ENCODE measurements at regions not wholly inside any gene's neighbourhood (a gene's known extent, or its start where the extent isn't known, plus 50 kb on each side); places are given as distances from the start of the nearest gene placed in this dataset.

DNA sequence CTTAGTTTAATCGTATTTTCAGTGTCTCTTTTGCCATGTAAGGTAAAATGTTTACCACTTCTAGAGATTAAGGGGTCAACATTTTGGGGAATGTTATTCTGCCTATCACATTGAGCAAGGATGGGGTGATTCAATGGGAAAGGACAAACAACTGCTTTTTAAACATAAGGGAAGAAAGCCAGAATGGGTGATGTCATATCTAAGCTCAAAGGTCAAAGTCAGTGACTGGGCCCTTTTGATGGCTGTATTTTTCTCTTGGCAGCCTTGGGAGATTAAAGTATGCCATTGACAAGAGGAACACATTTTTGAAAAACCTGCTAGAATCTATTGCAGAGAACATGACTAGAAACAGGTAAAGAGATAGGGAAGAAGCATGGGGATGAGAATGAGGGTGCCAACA is 477.3 kb upstream of the IRAK1BP1 start:
- TF ChIP-seq HNF4A (conservative IDR thresholded peaks at IDR 0.05) (peak; percentile 90 to 92), RAD21 (IDR thresholded peaks at IDR 0.05) (peak in 1 of 2 donors; percentile 30), YY1 (IDR thresholded peaks at IDR 0.05) (peak; percentile 67), SP1 (IDR thresholded peaks at IDR 0.05) (peak; percentile 67), JUND (IDR thresholded peaks at IDR 0.05) (peak; percentile 94 to 96), EGR1 (IDR thresholded peaks at IDR 0.05; ENCODE audit: low read depth in 2 of 2) (no peak), TAF1 (conservative IDR thresholded peaks at IDR 0.05) (no peak), HNF4G (IDR thresholded peaks at IDR 0.05) (peak; percentile 68), RXRA (IDR thresholded peaks at IDR 0.05) (peak; percentile 29 to 59)
- TF ChIP-seq, protein P1, sequence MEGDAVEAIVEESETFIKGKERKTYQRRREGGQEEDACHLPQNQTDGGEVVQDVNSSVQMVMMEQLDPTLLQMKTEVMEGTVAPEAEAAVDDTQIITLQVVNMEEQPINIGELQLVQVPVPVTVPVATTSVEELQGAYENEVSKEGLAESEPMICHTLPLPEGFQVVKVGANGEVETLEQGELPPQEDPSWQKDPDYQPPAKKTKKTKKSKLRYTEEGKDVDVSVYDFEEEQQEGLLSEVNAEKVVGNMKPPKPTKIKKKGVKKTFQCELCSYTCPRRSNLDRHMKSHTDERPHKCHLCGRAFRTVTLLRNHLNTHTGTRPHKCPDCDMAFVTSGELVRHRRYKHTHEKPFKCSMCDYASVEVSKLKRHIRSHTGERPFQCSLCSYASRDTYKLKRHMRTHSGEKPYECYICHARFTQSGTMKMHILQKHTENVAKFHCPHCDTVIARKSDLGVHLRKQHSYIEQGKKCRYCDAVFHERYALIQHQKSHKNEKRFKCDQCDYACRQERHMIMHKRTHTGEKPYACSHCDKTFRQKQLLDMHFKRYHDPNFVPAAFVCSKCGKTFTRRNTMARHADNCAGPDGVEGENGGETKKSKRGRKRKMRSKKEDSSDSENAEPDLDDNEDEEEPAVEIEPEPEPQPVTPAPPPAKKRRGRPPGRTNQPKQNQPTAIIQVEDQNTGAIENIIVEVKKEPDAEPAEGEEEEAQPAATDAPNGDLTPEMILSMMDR (IDR thresholded peaks at IDR 0.05; ENCODE audit: low read depth, low read length, missing input control) = no peak
- TF ChIP-seq, protein P2, sequence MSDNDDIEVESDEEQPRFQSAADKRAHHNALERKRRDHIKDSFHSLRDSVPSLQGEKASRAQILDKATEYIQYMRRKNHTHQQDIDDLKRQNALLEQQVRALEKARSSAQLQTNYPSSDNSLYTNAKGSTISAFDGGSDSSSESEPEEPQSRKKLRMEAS (IDR thresholded peaks at IDR 0.05) = no peak
- TF ChIP-seq, protein P3, sequence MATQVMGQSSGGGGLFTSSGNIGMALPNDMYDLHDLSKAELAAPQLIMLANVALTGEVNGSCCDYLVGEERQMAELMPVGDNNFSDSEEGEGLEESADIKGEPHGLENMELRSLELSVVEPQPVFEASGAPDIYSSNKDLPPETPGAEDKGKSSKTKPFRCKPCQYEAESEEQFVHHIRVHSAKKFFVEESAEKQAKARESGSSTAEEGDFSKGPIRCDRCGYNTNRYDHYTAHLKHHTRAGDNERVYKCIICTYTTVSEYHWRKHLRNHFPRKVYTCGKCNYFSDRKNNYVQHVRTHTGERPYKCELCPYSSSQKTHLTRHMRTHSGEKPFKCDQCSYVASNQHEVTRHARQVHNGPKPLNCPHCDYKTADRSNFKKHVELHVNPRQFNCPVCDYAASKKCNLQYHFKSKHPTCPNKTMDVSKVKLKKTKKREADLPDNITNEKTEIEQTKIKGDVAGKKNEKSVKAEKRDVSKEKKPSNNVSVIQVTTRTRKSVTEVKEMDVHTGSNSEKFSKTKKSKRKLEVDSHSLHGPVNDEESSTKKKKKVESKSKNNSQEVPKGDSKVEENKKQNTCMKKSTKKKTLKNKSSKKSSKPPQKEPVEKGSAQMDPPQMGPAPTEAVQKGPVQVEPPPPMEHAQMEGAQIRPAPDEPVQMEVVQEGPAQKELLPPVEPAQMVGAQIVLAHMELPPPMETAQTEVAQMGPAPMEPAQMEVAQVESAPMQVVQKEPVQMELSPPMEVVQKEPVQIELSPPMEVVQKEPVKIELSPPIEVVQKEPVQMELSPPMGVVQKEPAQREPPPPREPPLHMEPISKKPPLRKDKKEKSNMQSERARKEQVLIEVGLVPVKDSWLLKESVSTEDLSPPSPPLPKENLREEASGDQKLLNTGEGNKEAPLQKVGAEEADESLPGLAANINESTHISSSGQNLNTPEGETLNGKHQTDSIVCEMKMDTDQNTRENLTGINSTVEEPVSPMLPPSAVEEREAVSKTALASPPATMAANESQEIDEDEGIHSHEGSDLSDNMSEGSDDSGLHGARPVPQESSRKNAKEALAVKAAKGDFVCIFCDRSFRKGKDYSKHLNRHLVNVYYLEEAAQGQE (IDR thresholded peaks at IDR 0.05) = no peak
- TF ChIP-seq, protein P4, sequence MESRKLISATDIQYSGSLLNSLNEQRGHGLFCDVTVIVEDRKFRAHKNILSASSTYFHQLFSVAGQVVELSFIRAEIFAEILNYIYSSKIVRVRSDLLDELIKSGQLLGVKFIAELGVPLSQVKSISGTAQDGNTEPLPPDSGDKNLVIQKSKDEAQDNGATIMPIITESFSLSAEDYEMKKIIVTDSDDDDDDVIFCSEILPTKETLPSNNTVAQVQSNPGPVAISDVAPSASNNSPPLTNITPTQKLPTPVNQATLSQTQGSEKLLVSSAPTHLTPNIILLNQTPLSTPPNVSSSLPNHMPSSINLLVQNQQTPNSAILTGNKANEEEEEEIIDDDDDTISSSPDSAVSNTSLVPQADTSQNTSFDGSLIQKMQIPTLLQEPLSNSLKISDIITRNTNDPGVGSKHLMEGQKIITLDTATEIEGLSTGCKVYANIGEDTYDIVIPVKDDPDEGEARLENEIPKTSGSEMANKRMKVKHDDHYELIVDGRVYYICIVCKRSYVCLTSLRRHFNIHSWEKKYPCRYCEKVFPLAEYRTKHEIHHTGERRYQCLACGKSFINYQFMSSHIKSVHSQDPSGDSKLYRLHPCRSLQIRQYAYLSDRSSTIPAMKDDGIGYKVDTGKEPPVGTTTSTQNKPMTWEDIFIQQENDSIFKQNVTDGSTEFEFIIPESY (IDR thresholded peaks at IDR 0.05) = no peak
